ENCODE measurements at regions not wholly inside any gene's neighbourhood (a gene's known extent, or its start where the extent isn't known, plus 50 kb on each side); places are given as distances from the start of the nearest gene placed in this dataset.

GRCh38 chrX:889966-890651 is 259.5 kb downstream of the SHOX start:
- no peak for TF ChIP-seq POLR2AphosphoS5 (IDR thresholded peaks at IDR 0.05)
- TF ChIP-seq, protein P1, sequence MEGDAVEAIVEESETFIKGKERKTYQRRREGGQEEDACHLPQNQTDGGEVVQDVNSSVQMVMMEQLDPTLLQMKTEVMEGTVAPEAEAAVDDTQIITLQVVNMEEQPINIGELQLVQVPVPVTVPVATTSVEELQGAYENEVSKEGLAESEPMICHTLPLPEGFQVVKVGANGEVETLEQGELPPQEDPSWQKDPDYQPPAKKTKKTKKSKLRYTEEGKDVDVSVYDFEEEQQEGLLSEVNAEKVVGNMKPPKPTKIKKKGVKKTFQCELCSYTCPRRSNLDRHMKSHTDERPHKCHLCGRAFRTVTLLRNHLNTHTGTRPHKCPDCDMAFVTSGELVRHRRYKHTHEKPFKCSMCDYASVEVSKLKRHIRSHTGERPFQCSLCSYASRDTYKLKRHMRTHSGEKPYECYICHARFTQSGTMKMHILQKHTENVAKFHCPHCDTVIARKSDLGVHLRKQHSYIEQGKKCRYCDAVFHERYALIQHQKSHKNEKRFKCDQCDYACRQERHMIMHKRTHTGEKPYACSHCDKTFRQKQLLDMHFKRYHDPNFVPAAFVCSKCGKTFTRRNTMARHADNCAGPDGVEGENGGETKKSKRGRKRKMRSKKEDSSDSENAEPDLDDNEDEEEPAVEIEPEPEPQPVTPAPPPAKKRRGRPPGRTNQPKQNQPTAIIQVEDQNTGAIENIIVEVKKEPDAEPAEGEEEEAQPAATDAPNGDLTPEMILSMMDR (IDR thresholded peaks at IDR 0.05), result no peak

All from breast epithelium (tissue), 3 donors.